ENCODE measurements at regions not wholly inside any gene's neighbourhood (a gene's known extent, or its start where the extent isn't known, plus 50 kb on each side); places are given as distances from the start of the nearest gene placed in this dataset.

GRCh38 chr12:14280921-14281320, 84.6 kb upstream of the ATF7IP start:
- H3K27ac ChIP-seq = no peak overlapping the region
- no peaks in the 10 kb centered on the region for H3K9me3 ChIP-seq
- TF ChIP-seq POLR2A (IDR thresholded peaks at IDR 0.05) (no peak), CTCF (IDR thresholded peaks at IDR 0.05) (no peak)
- H3K27me3 ChIP-seq = no peaks in the 10 kb centered on the region
- 89 to 99% (median 98%) methylated on average over 5 of the region's 5 CpGs for WGBS, 4 donors
- intact Hi-C loops (cut with DNase I) = no loop called here
- peaks cover 0 to 17% (median 0%) of the 10 kb centered on the region in 12 donors for H3K4me1 ChIP-seq
- no peak overlapping the region for H3K4me3 ChIP-seq
- ATAC-seq = no peak
- DNase-seq = no peak
- H3K36me3 ChIP-seq = no peaks in the 10 kb centered on the region

GRCh38 chr12:14281539-14281938, 83.9 kb upstream of the ATF7IP start:
- WGBS, 4 donors = 98 to 100% (median 98%) methylated on average over 2 of the region's 2 CpGs
- Histone ChIP-seq H3K27me3 (no peaks in the 10 kb centered on the region), H3K27ac (no peak overlapping the region), H3K9me3 (no peaks in the 10 kb centered on the region), H3K4me3 (no peak overlapping the region), H3K36me3 (no peaks in the 10 kb centered on the region), H3K4me1 (peaks cover 0 to 14% (median 0%) of the 10 kb centered on the region in 12 donors)
- no peak for DNase-seq
- intact Hi-C loops (cut with DNase I) = no loop called here
- no peak for TF ChIP-seq CTCF (IDR thresholded peaks at IDR 0.05)
- no peak for TF ChIP-seq POLR2A (IDR thresholded peaks at IDR 0.05)
- ATAC-seq = no peak

- Histone ChIP-seq H3K9me3 (peaks cover 0 to under 1% (median 0%) of the 10 kb centered on the region in 12 donors), H3K4me3 (no peak overlapping the region), H3K36me3 (no peaks in the 10 kb centered on the region), H3K4me1 (peaks cover 0 to 14% (median 0%) of the 10 kb centered on the region in 12 donors), H3K27ac (peak overlapping the region in 9 of 12 donors; percentile 7 to 74 (median 53)), H3K27me3 (no peaks in the 10 kb centered on the region)
- 58 to 62% (median 60%) methylated on average over 6 of the region's 6 CpGs for WGBS, 4 donors
- intact Hi-C loops (cut with DNase I) = no loop called here
- no peak for DNase-seq
- TF ChIP-seq POLR2A (IDR thresholded peaks at IDR 0.05) (no peak), CTCF (IDR thresholded peaks at IDR 0.05) (no peak)
- no peak for ATAC-seq
These were observed 81.9 kb upstream of the ATF7IP start for GRCh38 chr12:14283489-14284144.

GRCh38 chr12:14284184-14284722, 81.2 kb upstream of the ATF7IP start:
- 68 to 82% (median 72%) methylated on average over 7 of the region's 7 CpGs for WGBS, 4 donors
- Histone ChIP-seq H3K4me1 (peaks cover 0 to 14% (median 0%) of the 10 kb centered on the region in 12 donors), H3K9me3 (peaks cover 0 to 6% (median 1%) of the 10 kb centered on the region in 12 donors), H3K4me3 (no peak overlapping the region), H3K36me3 (no peaks in the 10 kb centered on the region), H3K27me3 (no peaks in the 10 kb centered on the region), H3K27ac (peak overlapping the region in 9 of 12 donors; percentile 7 to 74 (median 61))
- DNase-seq = peak in 4 of 5 donors; percentile 40 to 76 (median 56)
- TF ChIP-seq CTCF (IDR thresholded peaks at IDR 0.05) (peak in 1 of 12 donors; percentile 22), POLR2A (IDR thresholded peaks at IDR 0.05) (no peak)
- intact Hi-C loops (cut with DNase I) = no loop called here
- ATAC-seq = peak; percentile 63 to 95 (median 80)

Measured in heart left ventricle (tissue), 16 donors.